Glutamatergic neuron (in vitro differentiated cells): ENCODE measurements at regions not wholly inside any gene's neighbourhood (a gene's known extent, or its start where the extent isn't known, plus 50 kb on each side); places are given as distances from the start of the nearest gene placed in this dataset.
"Not testable (repeated sequence)": the region's sequence is repeated elsewhere in the genome, so short reads cannot be mapped to it uniquely, and the experiment has no call there.

Experiments
- DNase-seq: peaks from one replicate; pipeline ENCODE4 v3.0.0; 2022
- H3K27ac Mint-ChIP-seq: one replicate; pipeline ENCODE4 v1.8.0; 2020; ENCODE audit warnings: mild to moderate bottlenecking, mixed read lengths, inconsistent platforms; ENCODE audit not compliant: unreplicated experiment
- H3K27me3 Mint-ChIP-seq: one replicate; pipeline ENCODE4 v1.8.0; 2020; ENCODE audit warnings: mild to moderate bottlenecking, moderate library complexity, mixed read lengths, inconsistent platforms; ENCODE audit not compliant: unreplicated experiment
- H3K36me3 Mint-ChIP-seq: one replicate; pipeline ENCODE4 v1.8.0; 2020; ENCODE audit warnings: mild to moderate bottlenecking, mixed read lengths, inconsistent platforms; ENCODE audit not compliant: unreplicated experiment
- H3K4me1 Mint-ChIP-seq: one replicate; pipeline ENCODE4 v1.8.0; 2020; ENCODE audit warnings: mild to moderate bottlenecking, low read depth, mixed read lengths, inconsistent platforms; ENCODE audit not compliant: unreplicated experiment
- H3K4me3 Mint-ChIP-seq: one replicate; pipeline ENCODE4 v1.8.0; 2020; ENCODE audit warnings: mild to moderate bottlenecking, mixed read lengths, inconsistent platforms; ENCODE audit not compliant: unreplicated experiment
- H3K9me3 Mint-ChIP-seq: one replicate; pipeline ENCODE4 v1.8.0; 2020; ENCODE audit warnings: mild to moderate bottlenecking, moderate library complexity, mixed read lengths, inconsistent platforms; ENCODE audit not compliant: unreplicated experiment

DNA sequence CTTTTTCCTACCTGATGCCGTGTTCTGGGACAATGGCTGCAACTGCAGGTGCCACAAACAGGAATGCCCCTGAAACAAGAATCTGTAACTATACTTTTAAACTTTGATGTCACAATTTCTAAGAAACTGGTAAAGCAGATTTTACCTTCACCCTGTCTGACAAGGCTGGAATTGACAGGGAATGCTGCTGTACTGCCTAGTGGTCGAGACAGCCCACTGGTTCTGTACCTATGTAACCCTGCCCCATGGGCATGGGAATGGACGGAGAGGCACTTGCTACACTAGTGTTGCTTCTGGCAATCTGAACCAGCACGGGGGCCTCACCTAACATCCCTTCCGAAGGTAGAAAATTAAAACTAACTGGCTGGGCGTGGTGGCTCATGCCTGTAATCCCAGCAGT is 424.3 kb upstream of the SPATA31A3 start:
- not testable (repeated sequence) for H3K4me1 Mint-ChIP-seq, H3K36me3 Mint-ChIP-seq, H3K9me3 Mint-ChIP-seq, H3K4me3 Mint-ChIP-seq, DNase-seq, H3K27ac Mint-ChIP-seq, H3K27me3 Mint-ChIP-seq

DNA sequence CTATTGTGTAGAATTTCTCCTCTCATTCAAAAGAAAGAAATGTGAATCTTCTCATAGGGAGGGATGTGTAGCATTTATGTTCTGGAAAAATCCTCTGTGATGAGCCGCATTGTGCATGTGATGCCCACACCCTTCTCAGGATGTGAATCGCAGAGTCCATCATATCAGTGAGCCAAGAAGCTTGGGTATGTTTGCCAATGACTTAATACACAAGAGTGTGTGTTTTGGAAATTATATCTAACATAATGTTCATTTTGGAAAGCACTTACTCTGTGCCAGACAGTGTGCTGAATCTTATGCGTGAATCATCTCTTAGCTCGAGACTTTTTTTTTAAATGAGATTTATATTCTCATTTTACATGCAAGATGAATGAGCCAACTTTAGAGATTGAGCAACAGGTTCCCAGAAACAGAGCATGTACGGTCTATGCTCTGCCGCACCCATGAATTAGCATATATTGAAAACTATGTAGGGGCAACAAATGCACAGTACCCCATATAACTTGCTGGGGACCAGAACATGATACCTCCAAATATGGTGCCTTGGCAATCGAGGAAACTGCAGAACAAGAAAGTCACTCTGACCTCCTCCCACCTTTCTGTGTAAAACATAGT is 418.4 kb upstream of the SPATA31A3 start:
- not testable (repeated sequence) for DNase-seq, H3K36me3 Mint-ChIP-seq

DNA sequence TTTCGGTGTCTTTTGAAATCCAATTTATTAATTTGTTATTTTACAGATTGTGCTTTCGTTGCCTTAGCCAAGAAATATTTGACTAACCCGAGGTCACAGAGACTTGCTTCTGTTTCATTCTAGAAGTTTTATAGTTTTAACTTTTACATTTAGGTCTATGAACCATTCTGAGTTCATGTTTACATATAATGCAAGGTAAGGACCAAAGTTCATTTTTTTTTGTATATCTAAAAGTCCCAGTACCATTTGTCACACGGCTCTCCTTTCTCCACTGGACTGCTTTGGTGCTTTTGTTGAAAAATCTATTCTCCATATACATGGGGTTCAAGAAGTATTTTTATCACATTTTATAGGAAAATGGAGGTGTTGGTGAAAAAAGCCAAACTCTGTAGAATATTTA is 411.4 kb upstream of the SPATA31A3 start:
- not testable (repeated sequence) for H3K9me3 Mint-ChIP-seq, H3K36me3 Mint-ChIP-seq, H3K27me3 Mint-ChIP-seq, H3K4me3 Mint-ChIP-seq, DNase-seq, H3K27ac Mint-ChIP-seq, H3K4me1 Mint-ChIP-seq

More for the DNA sequence above, 418.4 kb upstream of the SPATA31A3 start:
- H3K27ac Mint-ChIP-seq, H3K4me3 Mint-ChIP-seq, H3K9me3 Mint-ChIP-seq, H3K27me3 Mint-ChIP-seq, H3K4me1 Mint-ChIP-seq: not testable (repeated sequence)

DNA sequence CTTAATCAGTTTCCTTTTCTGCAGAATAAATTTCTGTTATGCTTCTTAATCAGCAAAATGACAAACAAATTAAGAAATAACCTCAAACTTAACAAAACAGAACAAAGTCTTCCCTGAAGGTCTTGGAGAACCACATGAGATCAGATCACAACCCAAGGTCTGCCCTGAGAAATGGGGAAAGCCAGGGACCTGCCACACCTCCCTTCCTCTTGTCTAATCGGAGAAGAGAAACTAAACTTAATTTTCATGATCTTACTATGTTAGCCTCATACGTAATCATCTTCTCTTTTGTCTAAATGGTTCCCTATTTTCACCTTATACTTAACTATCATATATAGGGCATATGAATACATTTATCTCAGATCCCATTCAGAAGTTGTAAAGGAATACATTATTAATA is 405.4 kb upstream of the SPATA31A3 start:
- H3K9me3 Mint-ChIP-seq, H3K4me1 Mint-ChIP-seq, H3K27ac Mint-ChIP-seq, H3K4me3 Mint-ChIP-seq, H3K36me3 Mint-ChIP-seq, H3K27me3 Mint-ChIP-seq, DNase-seq: not testable (repeated sequence)

DNA sequence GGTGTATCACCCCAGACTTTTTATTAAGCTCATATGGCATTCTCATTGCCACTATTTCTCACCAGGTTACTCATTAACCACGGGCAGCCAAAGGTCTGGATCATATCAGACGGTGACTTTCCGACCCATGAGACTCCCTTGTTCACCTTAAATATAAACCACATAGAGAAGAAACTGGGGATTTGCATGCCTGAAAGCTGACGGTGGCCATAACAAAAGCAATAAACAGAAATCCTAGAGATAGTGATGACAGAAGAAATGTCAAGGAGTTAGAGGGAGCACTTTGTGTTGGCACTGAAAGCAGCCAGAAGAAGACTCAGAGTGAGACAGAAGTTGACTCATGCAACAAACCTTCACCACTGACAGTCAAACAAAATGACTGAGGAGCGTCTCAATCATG is 402.4 kb upstream of the SPATA31A3 start:
- not testable (repeated sequence) for H3K4me3 Mint-ChIP-seq, H3K36me3 Mint-ChIP-seq, DNase-seq, H3K27ac Mint-ChIP-seq, H3K9me3 Mint-ChIP-seq, H3K4me1 Mint-ChIP-seq, H3K27me3 Mint-ChIP-seq

DNA sequence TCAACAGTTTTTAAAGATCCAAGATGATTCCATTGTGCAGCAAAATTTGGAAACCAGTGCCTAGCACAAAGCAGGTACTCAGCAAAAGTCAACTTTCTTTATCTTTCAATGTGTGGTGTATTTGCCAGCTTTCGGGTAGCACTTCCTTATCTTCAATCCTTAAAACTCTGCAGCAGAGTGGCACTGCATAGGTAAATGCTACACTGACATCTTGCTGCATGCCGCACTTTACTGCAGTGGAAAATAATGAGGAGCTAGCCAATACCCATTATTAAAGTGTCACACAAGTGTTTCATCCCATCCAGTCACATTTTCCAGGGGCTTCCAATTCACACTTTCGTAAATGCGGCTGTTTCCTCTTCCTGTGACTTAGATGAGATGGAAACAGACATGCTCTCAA is 401.7 kb upstream of the SPATA31A3 start:
- H3K27me3 Mint-ChIP-seq, H3K4me1 Mint-ChIP-seq, DNase-seq, H3K9me3 Mint-ChIP-seq, H3K27ac Mint-ChIP-seq, H3K4me3 Mint-ChIP-seq, H3K36me3 Mint-ChIP-seq: not testable (repeated sequence)

DNA sequence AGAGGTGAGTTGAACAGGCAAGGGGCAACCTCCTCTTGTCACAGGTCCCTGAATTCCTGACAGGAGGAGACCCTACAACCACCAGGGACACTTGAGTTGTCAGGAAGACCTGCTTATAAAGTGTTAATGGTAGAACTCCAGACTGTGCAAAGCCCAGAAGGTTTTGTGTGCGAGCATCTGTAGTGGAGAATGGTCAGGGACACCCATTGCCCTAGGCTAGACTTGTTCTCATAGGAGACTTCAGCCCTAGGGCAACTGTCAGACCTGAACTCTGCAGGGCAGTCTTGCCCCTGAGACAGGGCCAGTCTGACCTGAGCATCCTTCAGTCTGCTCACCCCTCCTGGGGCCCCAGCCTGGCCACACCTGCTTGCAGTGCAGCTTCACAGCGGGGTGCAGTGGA is 377.3 kb upstream of the SPATA31A3 start:
- H3K27me3 Mint-ChIP-seq, DNase-seq, H3K4me3 Mint-ChIP-seq, H3K4me1 Mint-ChIP-seq, H3K27ac Mint-ChIP-seq, H3K9me3 Mint-ChIP-seq, H3K36me3 Mint-ChIP-seq: not testable (repeated sequence)

DNA sequence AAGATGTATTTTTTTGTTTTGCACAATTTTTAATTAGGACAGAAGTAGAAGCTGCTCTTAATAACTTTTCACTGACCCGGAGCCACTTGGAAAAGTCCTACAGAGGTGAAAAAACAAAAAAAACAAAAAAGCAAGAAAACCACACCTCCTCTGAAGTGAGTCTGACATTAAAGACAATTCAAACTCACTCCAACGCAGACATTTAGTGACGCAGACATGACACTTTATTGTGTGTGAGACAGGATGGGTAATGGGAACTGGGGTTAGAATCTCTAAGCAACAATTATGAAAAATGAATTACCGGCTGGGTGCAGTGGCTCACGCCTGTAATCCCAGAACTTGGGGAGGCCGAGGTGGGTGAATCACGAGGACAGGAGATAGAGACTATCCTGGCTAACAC is 370.0 kb upstream of the SPATA31A3 start:
- not testable (repeated sequence) for H3K4me3 Mint-ChIP-seq, H3K9me3 Mint-ChIP-seq, DNase-seq, H3K4me1 Mint-ChIP-seq, H3K27ac Mint-ChIP-seq, H3K36me3 Mint-ChIP-seq, H3K27me3 Mint-ChIP-seq

DNA sequence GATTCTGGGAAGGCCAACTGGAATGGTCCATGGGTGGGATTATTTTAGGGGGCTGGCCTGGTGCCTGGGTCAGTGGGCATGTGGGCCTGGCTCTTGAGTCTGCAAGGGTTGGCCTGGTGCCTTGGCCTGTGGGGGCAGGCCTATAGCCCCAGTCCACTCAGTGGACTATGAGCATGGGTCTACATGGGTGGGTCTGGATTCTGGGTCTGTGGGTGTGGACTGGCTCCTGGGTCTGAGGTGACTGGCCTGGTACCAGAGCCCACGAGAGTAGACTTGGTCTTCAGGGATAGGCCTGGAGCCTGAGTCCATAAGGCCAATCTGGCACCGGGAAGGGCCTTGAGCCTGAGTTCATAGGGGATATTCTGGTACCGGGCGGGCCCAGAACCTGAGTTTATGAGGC is 361.6 kb upstream of the SPATA31A3 start:
- H3K27me3 Mint-ChIP-seq, H3K27ac Mint-ChIP-seq, H3K4me3 Mint-ChIP-seq, H3K36me3 Mint-ChIP-seq, DNase-seq, H3K4me1 Mint-ChIP-seq, H3K9me3 Mint-ChIP-seq: not testable (repeated sequence)

DNA sequence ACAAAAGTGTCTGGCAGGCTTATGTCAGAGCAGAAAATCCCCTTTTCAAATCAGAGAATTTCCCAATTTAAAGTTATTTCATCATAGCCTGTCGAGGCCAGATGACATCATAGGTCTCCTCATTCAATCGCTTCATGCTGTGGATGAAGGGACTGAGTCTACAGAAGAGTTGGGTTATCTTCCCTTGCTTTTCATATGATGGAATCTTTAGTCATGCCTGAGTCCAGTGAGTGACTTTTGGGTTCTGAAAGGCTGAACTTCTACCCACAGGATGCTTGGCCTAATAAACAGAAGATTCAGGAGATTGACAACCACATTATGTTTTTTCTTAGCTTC is 357.0 kb upstream of the SPATA31A3 start:
- not testable (repeated sequence) for H3K36me3 Mint-ChIP-seq, H3K27ac Mint-ChIP-seq, DNase-seq, H3K27me3 Mint-ChIP-seq, H3K9me3 Mint-ChIP-seq, H3K4me3 Mint-ChIP-seq, H3K4me1 Mint-ChIP-seq

DNA sequence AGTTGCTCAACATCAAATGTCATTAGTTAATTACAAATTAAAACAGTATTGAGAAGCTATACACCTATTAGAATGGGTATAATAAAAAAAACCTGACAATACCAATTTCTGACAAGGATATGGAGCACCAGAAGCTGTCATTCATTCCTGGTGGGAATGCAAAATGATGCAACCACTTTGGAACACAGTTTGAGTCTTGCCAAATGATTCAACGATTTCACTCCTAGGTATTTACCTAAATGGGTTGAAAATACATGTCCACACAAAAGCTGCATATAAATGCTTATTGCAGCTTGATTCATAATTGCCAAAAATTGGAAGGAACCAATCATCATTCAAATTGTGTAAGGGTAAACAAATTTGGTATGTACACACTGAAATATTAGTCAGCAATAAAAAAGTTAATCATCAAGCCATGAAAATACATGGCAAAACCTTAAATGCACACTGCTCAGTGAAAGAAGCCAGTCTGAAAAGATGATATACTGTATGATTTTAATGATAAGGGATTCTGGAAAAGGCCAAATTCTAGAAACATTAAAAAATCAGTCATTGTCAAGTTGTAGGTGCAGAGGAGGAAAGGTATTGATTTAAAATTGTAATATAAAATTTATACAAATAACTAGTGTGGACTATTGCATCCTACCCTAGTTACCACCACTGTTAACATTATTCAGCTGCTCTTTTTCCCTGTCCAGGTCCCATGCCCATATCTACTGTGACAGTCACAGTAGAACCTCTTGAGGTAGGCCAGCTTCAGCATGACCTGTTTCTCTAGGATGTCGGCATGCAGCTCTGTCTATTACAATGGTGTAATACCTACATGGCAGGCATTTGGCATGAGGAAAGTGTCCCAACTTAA is 356.4 kb upstream of the SPATA31A3 start:
- H3K4me1 Mint-ChIP-seq, H3K27ac Mint-ChIP-seq: not testable (repeated sequence)

DNA sequence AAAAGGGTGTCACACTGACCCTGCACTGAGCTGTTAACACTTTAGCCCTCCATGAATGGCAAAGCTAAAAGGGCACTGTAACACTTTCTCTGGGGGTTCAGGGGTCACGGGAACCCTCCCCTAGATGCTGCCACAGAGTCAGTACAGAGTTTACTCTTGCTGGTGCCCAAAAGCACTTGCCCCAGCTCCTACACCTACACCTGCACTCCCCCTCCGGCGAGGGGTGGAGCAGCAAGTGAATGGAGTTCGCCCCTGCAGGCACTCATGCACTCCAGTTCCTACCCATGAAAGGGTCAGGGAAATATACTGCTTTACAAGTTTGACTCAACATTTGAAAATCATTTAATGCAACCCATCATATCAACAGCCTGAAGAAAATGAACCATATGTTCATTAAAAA is 355.7 kb upstream of the SPATA31A3 start:
- H3K27me3 Mint-ChIP-seq, DNase-seq, H3K36me3 Mint-ChIP-seq, H3K27ac Mint-ChIP-seq, H3K4me1 Mint-ChIP-seq, H3K4me3 Mint-ChIP-seq, H3K9me3 Mint-ChIP-seq: not testable (repeated sequence)

More for the DNA sequence above, 356.4 kb upstream of the SPATA31A3 start:
- H3K36me3 Mint-ChIP-seq, H3K9me3 Mint-ChIP-seq, DNase-seq, H3K4me3 Mint-ChIP-seq, H3K27me3 Mint-ChIP-seq: not testable (repeated sequence)

DNA sequence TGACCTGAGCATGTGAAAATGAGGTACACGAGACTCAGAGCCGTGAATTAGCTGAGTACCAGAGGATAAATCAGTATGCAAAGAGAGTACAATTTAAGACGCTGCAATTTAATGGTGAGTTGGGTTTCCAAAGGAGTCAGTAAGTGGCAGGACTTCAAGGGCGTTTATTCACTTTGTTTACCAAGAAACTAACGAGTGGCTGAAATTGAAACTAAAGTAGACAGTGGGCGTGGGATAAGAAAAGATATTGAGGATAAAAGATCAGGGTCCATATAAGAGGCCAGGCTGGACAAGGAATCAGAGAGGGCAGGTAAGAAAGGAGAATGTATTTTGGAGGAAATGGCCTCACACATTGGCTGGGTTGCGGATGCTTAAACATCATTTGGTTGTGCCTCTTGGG is 346.9 kb upstream of the SPATA31A3 start:
- not testable (repeated sequence) for H3K4me1 Mint-ChIP-seq, H3K36me3 Mint-ChIP-seq

More for the DNA sequence above, 346.9 kb upstream of the SPATA31A3 start:
- H3K9me3 Mint-ChIP-seq, DNase-seq, H3K27me3 Mint-ChIP-seq, H3K27ac Mint-ChIP-seq, H3K4me3 Mint-ChIP-seq: not testable (repeated sequence)
